SJSA1 (cell line): ENCODE measurements at regions not wholly inside any gene's neighbourhood (a gene's known extent, or its start where the extent isn't known, plus 50 kb on each side); places are given as distances from the start of the nearest gene placed in this dataset.

Experiments
- DNase-seq, 2 experiments: peaks; one replicate each; pipeline ENCODE4 v3.0.0-alpha.2; 2015 to 2020; ENCODE audit warnings: low spot score in 2 of 2, low read depth in 1 of 2
- H3K27ac ChIP-seq: fragments of 250-450 bp; sonication (Bioruptor Pico); 2 replicates; pipeline ENCODE4 v1.5.1; 2020; ENCODE audit warnings: mild to moderate bottlenecking, moderate library complexity
- H3K27me3 ChIP-seq: fragments of 250-450 bp; sonication (Bioruptor Pico); replicated peaks from 2 replicates; pipeline ENCODE4 v1.5.1; 2020; ENCODE audit warnings: mild to moderate bottlenecking, moderate library complexity
- H3K36me3 ChIP-seq: fragments of 250-450 bp; sonication (Bioruptor Pico); 2 replicates; pipeline ENCODE4 v1.5.1; 2020; ENCODE audit warnings: mild to moderate bottlenecking
- H3K4me1 ChIP-seq: fragments of 250-450 bp; sonication (Bioruptor Pico); replicated peaks from 2 replicates; pipeline ENCODE4 v1.6.1; 2021; ENCODE audit warnings: mild to moderate bottlenecking
- H3K4me3 ChIP-seq: fragments of 250-450 bp; sonication (Bioruptor Pico); 2 replicates; pipeline ENCODE4 v1.5.1; 2020; ENCODE audit warnings: mild to moderate bottlenecking
- H3K9me3 ChIP-seq: fragments of 250-450 bp; sonication (Bioruptor Pico); replicated peaks from 2 replicates; pipeline ENCODE4 v1.5.1; 2020; ENCODE audit warnings: mild to moderate bottlenecking

DNA sequence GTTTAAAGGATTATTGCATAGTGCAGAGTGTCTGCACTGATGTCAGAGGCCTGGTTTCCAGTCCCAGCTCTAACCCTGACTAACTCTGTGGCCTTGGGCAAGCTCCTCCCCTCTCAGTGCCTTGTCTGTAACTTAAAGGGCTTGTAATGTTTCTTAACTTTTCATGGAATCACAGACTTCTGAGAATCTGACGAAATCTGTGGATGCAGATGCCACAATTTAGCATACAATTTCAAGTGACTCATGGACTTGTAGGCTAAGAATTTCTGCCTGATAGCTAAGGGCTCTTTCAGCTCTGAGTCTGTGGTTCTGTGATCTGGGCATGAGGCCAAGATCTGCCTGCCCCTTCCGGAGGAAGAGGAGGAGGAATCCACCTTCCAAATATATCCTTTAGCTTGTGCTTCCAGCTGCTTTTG is 236.9 kb downstream of the AR start:
- Histone ChIP-seq H3K27ac (peak overlapping the region; percentile 65), H3K4me1 (peaks cover 20% of the 10 kb centered on the region), H3K36me3 (no peaks in the 10 kb centered on the region), H3K9me3 (no peaks in the 10 kb centered on the region), H3K4me3 (no peak overlapping the region), H3K27me3 (no peaks in the 10 kb centered on the region)
- peak; percentile 78 to 83 for DNase-seq

DNA sequence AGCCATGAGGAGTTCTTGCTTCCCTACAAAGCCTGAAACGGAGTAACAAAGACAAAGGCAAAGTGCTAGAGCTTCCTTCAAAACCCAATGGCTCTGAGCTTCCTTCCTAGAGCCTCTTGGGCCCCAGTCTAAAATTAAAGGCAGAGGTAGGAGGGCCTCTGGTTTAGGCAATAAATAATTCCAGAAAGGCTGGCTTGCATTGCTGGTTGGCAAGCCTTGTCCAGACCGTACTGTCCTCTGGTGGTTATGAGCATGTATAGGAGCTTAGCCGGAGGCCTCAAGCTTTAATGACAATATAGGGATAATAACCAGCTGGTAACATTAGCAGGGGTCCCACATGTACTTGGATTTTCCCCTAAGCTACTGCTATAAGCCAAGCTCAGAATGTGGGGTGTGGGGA is 237.3 kb downstream of the AR start:
- H3K4me3 ChIP-seq = no peak overlapping the region

DNA sequence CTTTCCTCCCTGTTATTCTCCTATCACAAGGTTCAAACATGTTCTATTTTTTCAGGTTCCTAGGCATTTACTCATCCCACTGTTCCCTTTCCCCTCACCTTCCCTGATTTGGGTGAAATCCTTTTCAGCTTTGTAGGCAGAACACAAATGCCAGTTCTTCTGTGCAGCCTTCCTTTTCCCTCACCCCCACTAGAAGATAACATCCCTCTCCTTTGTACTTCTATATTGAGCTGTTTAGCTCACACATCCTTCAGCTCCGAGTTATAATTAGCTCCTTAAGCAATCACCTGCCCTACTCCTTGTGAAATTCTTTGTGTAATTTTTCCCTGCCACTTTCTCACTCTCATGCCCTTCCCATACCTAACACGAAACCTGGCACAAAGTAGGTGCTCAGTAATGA is 240.9 kb downstream of the AR start:
- peaks cover 20% of the 10 kb centered on the region for H3K4me1 ChIP-seq
- H3K36me3 ChIP-seq = no peaks in the 10 kb centered on the region
- H3K9me3 ChIP-seq = no peaks in the 10 kb centered on the region
- H3K27me3 ChIP-seq = no peaks in the 10 kb centered on the region
- no peak overlapping the region for H3K4me3 ChIP-seq
- no peak for DNase-seq
- no peak overlapping the region for H3K27ac ChIP-seq

More for the DNA sequence above, 237.3 kb downstream of the AR start:
- no peaks in the 10 kb centered on the region for H3K27me3 ChIP-seq
- peak overlapping the region; percentile 65 for H3K27ac ChIP-seq
- peaks cover 20% of the 10 kb centered on the region for H3K4me1 ChIP-seq
- DNase-seq = no peak
- no peaks in the 10 kb centered on the region for H3K9me3 ChIP-seq
- H3K36me3 ChIP-seq = no peaks in the 10 kb centered on the region

DNA sequence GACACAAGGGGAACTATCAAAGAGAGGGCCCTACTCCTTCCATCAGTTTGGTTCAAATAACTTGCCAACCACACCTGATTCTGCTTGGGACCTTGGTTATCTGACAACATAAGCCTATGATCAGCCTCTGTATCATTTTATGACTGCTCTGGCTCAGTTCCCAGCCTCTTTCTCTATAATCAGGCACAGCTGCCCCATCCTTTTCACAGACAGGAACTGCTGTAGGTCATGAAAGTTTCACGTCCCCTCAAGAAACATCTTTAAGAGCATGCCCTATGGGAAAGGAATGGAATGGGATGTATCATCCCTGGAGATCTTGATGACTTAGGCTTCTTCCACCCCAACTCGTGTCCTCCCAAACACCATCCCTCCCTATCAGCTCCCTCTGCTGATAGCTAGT is 243.4 kb downstream of the AR start:
- no peak overlapping the region for H3K27ac ChIP-seq
- DNase-seq = no peak
- H3K27me3 ChIP-seq = no peaks in the 10 kb centered on the region
- no peaks in the 10 kb centered on the region for H3K36me3 ChIP-seq
- H3K9me3 ChIP-seq = no peaks in the 10 kb centered on the region
- H3K4me3 ChIP-seq = no peak overlapping the region
- H3K4me1 ChIP-seq = peaks cover 4% of the 10 kb centered on the region; the same call in 1 of the 2 replicates

GRCh38 chrX:67789536-67789935 is 245.7 kb downstream of the AR start:
- Histone ChIP-seq H3K4me1 (peaks cover 4% of the 10 kb centered on the region; the same call in 1 of the 2 replicates), H3K27ac (no peak overlapping the region), H3K27me3 (no peaks in the 10 kb centered on the region), H3K4me3 (no peak overlapping the region), H3K36me3 (no peaks in the 10 kb centered on the region), H3K9me3 (no peaks in the 10 kb centered on the region)
- no peak for DNase-seq
